Heart left ventricle (tissue), 16 donors: ENCODE measurements at regions not wholly inside any gene's neighbourhood (a gene's known extent, or its start where the extent isn't known, plus 50 kb on each side); places are given as distances from the start of the nearest gene placed in this dataset.

Experiments used
- ATAC-seq, 4 donors: fragments of 200-7000 bp; cut with Tn5 transposase; one replicate each; pipeline ENCODE4 v1.9.1; 2020 to 2022; ENCODE audit warnings: moderate library complexity in 4 of 4, mild to moderate bottlenecking in 3 of 4, moderate number of reproducible peaks in 1 of 4
- DNase-seq, 5 donors: peaks; one replicate each; pipeline ENCODE4 v3.0.0-alpha.2; 2020
- H3K27ac ChIP-seq, 12 donors: fragments of 200-600 bp; sonication (generic) in 4 of 12; one replicate each; pipeline versions ENCODE4 v1.5.0 to v1.8.0; 2016 to 2022; ENCODE audit warnings: mild to moderate bottlenecking in 2 of 12
- H3K27me3 ChIP-seq, 9 donors: fragments of 200-600 bp; sonication (generic) in 2 of 9; one replicate each; pipeline versions ENCODE4 v1.5.1 to v1.8.0; 2016 to 2022; ENCODE audit warnings: mild to moderate bottlenecking in 3 of 9
- H3K36me3 ChIP-seq, 9 donors: fragments of 200-600 bp; sonication (generic) in 2 of 9; one replicate each; pipeline versions ENCODE4 v1.5.0 to v1.8.0; 2018 to 2022; ENCODE audit warnings: mild to moderate bottlenecking in 2 of 9
- H3K4me1 ChIP-seq, 12 donors: fragments of 200-600 bp; sonication (generic) in 4 of 12; one replicate each; pipeline versions ENCODE4 v1.5.0 to v1.8.0; 2016 to 2022; ENCODE audit warnings: mild to moderate bottlenecking in 3 of 12
- H3K4me3 ChIP-seq, 12 donors: fragments of 200-600 bp; sonication (generic) in 4 of 12; one replicate each; pipeline versions ENCODE4 v1.5.0 to v1.8.0; 2017 to 2022; ENCODE audit warnings: mild to moderate bottlenecking in 9 of 12, moderate library complexity in 4 of 12
- H3K9me3 ChIP-seq, 12 donors: fragments of 200-600 bp; sonication (generic) in 4 of 12; one replicate each; pipeline versions ENCODE4 v1.5.0 to v1.8.0; 2016 to 2022; ENCODE audit warnings: mild to moderate bottlenecking in 1 of 12
- CTCF ChIP-seq, 12 donors: fragments of 200-600 bp; sonication (generic) in 4 of 12; IDR thresholded peaks; one replicate each; pipeline versions ENCODE4 v1.5.0 to v1.8.0; 2018 to 2022; ENCODE audit warnings: antibody characterized with exemption in 12 of 12, mild to moderate bottlenecking in 5 of 12
- POLR2A ChIP-seq, 2 donors: fragments of 450-650 bp; IDR thresholded peaks; one replicate each; pipeline ENCODE4 v1.6.1; 2017; ENCODE audit warnings: antibody characterized with exemption in 2 of 2, mild to moderate bottlenecking in 2 of 2, moderate library complexity in 2 of 2
- WGBS, 4 donors: extraction: QIAGEN DNeasy Blood & Tissue Kit in 2 of 4; methylation state at CpG; one replicate each; pipeline versions ENCODE4 v1.1.5 to v1.1.7; 2013 to 2018; 5-methylcytosine and 5-hydroxymethylcytosine counted together
- intact Hi-C, 10 donors: fragments of 100-400 bp; cut with DNase I; formaldehyde crosslinking; loops; one replicate each; pipeline versions ENCODE4 v1.11.1 to v1.14.2; 2022
- donor health status: ischemic (EF 13 %, LVEDD 7.1; RV severe dilation, severe dysfunction).
- donor health status: healthy with polysubstance abuse.
- donor health status: DM: no; HTN: yes; CAD: no.
- donor health status: DM: no; HTN: no; CAD: no.
- donor health status: ischemic (EF 25% LVEDD 6.9; RV normal size, moderate dysfunction).
- donor health status: ischemic (EF 25% LVEDD 5.7; RV mildly dilated, moderate dysfunction).
- donor health status: healthy.
- donor health status: DM: yes; HTN: yes; CAD: no.
- donor health status: ischemic (EF 35%, LVEDD 5.7; RV mildly dilated, moderate dysfunction).
- donor health status: nonischemic (EF 11% LVEDD 7.7; RV severe dilation, severe dysfunction).
- donor health status: DM: yes; HTN: yes; CAD: no.
- donor health status: PGD.
- donor health status: ischemic (EF 29% LVEDD 5.4; RV normal size, mild dysfunction).
- donor health status: nonischemic (EF 23%, LVEDD 6.1; RV moderate dilation, normal function).

- no peak overlapping the region for H3K4me3 ChIP-seq
- no peaks in the 10 kb centered on the region for H3K9me3 ChIP-seq
- no peaks in the 10 kb centered on the region for H3K4me1 ChIP-seq
- intact Hi-C loops = no loop called here
- DNase-seq = no peak
- H3K27me3 ChIP-seq = no peaks in the 10 kb centered on the region
- 68 to 80% (median 78%) methylated on average over 2 of the region's 2 CpGs for WGBS, 4 donors
- no peak overlapping the region for H3K27ac ChIP-seq
- no peak for TF ChIP-seq CTCF (IDR thresholded peaks at IDR 0.05)
- no peaks in the 10 kb centered on the region for H3K36me3 ChIP-seq
- ATAC-seq = no peak
These were observed 325.8 kb downstream of the RPL10L start for GRCh38 chr14:46325777-46326176.

GRCh38 chr14:46325157-46325556 is 326.4 kb downstream of the RPL10L start:
- no peaks in the 10 kb centered on the region for H3K36me3 ChIP-seq
- DNase-seq (no peak), ATAC-seq (no peak)
- intact Hi-C loops = no loop called here
- no peaks in the 10 kb centered on the region for H3K27me3 ChIP-seq
- no peaks in the 10 kb centered on the region for H3K4me1 ChIP-seq
- H3K4me3 ChIP-seq = no peak overlapping the region
- no peaks in the 10 kb centered on the region for H3K9me3 ChIP-seq
- TF ChIP-seq CTCF (IDR thresholded peaks at IDR 0.05) (no peak), POLR2A (IDR thresholded peaks at IDR 0.05) (no peak)
- no peak overlapping the region for H3K27ac ChIP-seq
- 64 to 80% (median 71%) methylated on average over 5 of the region's 5 CpGs for WGBS, 4 donors

GRCh38 chr14:46323404-46323762 is 328.2 kb downstream of the RPL10L start:
- H3K4me1 ChIP-seq = no peaks in the 10 kb centered on the region
- intact Hi-C loops = no loop called here
- TF ChIP-seq CTCF (IDR thresholded peaks at IDR 0.05) = no peak
- no peak for TF ChIP-seq POLR2A (IDR thresholded peaks at IDR 0.05)

GRCh38 chr14:46322730-46323403 is 328.7 kb downstream of the RPL10L start:
- no peak for ATAC-seq
- Histone ChIP-seq H3K27ac (no peak overlapping the region), H3K9me3 (no peaks in the 10 kb centered on the region), H3K27me3 (no peaks in the 10 kb centered on the region), H3K4me3 (no peak overlapping the region), H3K4me1 (no peaks in the 10 kb centered on the region), H3K36me3 (no peaks in the 10 kb centered on the region)
- intact Hi-C loops = no loop called here
- WGBS, 4 donors = 41 to 47% (median 43%) methylated on average over 3 of the region's 3 CpGs
- no peak for DNase-seq
- no peak for TF ChIP-seq POLR2A (IDR thresholded peaks at IDR 0.05)
- no peak for TF ChIP-seq CTCF (IDR thresholded peaks at IDR 0.05)

More at GRCh38 chr14:46323404-46323762, 328.2 kb downstream of the RPL10L start:
- no peaks in the 10 kb centered on the region for H3K9me3 ChIP-seq
- H3K4me3 ChIP-seq = no peak overlapping the region
- no peak overlapping the region for H3K27ac ChIP-seq
- H3K36me3 ChIP-seq = no peaks in the 10 kb centered on the region
- H3K27me3 ChIP-seq = no peaks in the 10 kb centered on the region
- ATAC-seq (no peak), DNase-seq (no peak)
